MCF 10A (cell line): ENCODE measurements at regions not wholly inside any gene's neighbourhood (a gene's known extent, or its start where the extent isn't known, plus 50 kb on each side); places are given as distances from the start of the nearest gene placed in this dataset.
A peak's percentile ranks its signal among the peaks of the same experiment; 100 is the strongest.
"Not testable (repeated sequence)": the region's sequence is repeated elsewhere in the genome, so short reads cannot be mapped to it uniquely, and the experiment has no call there.

Source experiments
- BruUV-seq: library from RNA; stranded (reverse); fragments of 400-500 nt; replicated peaks from 2 replicates; lab custom pipeline; 2021; lab: Mats Ljungman, UMichigan
- CTCF ChIA-PET: fragments of 300-600 bp; sonication (Branson Sonifier 250); formaldehyde crosslinking; extraction: SDS; loops from one replicate; lab custom pipeline; 2021; ENCODE audit warnings: antibody characterized with exemption, inconsistent platforms; lab: Yijun Ruan, JAX
- POLR2A ChIA-PET: fragments of 300-600, 350-650 bp; sonication (Branson Sonifier 250); formaldehyde crosslinking; extraction: SDS; loops from one replicate; lab custom pipeline; 2020; ENCODE audit warnings: antibody characterized with exemption, inconsistent platforms; lab: Yijun Ruan, JAX
- DNase-seq: peaks from one replicate; pipeline ENCODE4 v3.0.0-alpha.2; 2018; ENCODE audit not compliant: unreplicated experiment
- H3K27ac Mint-ChIP-seq: one replicate; pipeline ENCODE4 v1.8.0; 2022; ENCODE audit warnings: mild to moderate bottlenecking, low read depth, mixed read lengths; ENCODE audit not compliant: unreplicated experiment
- H3K27me3 Mint-ChIP-seq: one replicate; pipeline ENCODE4 v1.8.0; 2022; ENCODE audit warnings: mixed read lengths; ENCODE audit not compliant: insufficient read depth, unreplicated experiment
- H3K36me3 Mint-ChIP-seq: one replicate; pipeline ENCODE4 v1.8.0; 2022; ENCODE audit warnings: mild to moderate bottlenecking, moderate library complexity, mixed read lengths; ENCODE audit not compliant: insufficient read depth, unreplicated experiment
- H3K4me1 Mint-ChIP-seq: one replicate; pipeline ENCODE4 v1.8.0; 2022; ENCODE audit warnings: mixed read lengths; ENCODE audit not compliant: insufficient read depth, unreplicated experiment
- H3K4me3 Mint-ChIP-seq: one replicate; pipeline ENCODE4 v1.8.0; 2022; ENCODE audit warnings: mild to moderate bottlenecking, moderate library complexity, mixed read lengths; ENCODE audit not compliant: unreplicated experiment
- H3K9me3 Mint-ChIP-seq: one replicate; pipeline ENCODE4 v1.8.0; 2022; ENCODE audit warnings: mixed read lengths; ENCODE audit not compliant: unreplicated experiment
- intact Hi-C: fragments of 100-400 bp; cut with micrococcal nuclease; formaldehyde crosslinking; loops from 2 replicates; pipeline ENCODE4 v1.14.1; 2022
- TF ChIP-seq, protein P1 (sequence below): fragments of 200-600 bp; IDR thresholded peaks from one replicate; pipeline ENCODE4 v1.8.0; 2022; ENCODE audit warnings: antibody characterized with exemption, mild to moderate bottlenecking; ENCODE audit not compliant: unreplicated experiment

DNA sequence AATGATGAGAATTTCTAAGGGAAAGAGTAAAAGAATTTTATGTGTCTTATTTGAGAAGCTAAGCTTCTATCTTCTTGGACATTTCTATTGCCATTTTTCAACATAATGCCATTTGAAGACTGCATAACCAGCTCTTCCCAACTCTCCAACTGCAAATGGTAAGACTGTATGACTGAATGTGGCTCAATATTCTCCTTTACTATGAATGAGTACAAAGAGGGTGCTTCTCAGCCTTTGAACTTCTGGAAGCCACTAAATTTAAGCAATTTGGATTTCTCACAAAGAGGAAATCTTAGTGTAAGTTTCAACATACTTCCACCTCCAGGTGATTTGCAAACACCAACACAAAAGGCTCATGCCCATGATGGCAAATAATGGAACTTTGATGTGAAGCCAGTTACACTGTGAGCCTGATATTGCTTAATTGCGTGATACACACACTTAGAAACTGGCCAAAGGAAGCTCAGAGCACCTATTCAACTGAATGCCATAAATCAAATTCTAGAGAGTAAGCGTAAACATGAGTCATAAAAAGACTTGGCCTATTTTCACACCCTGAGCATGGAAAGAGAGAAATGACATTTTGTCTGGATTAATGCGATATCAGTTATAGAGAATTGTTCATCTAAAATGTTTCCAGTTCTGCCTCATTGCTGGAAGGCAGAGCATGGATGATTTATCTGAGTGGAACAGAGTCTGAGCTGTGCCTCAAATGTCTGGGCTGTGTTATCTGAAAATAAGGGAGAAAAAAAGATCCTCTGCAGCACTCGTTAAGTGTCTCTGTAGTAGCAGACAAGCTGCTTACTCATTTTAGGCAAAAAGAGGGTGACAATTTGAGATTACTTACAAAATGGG lies 145.3 kb downstream of the PLK2 start:
- Mint-ChIP-seq H3K9me3 (no peaks in the 10 kb centered on the region), H3K27ac (peak overlapping the region; percentile 66), H3K36me3 (no peaks in the 10 kb centered on the region), H3K27me3 (no peaks in the 10 kb centered on the region), H3K4me3 (no peak overlapping the region), H3K4me1 (peaks cover 12% of the 10 kb centered on the region)
- CTCF ChIA-PET = interaction anchor here (0.8 to 1.4 kb wide), 7 partner anchors 76 to 815 kb away, joined by 3 to 8 read pairs (median 3); partner anchors contain the start of gene PLK2
- no TSS peak for BruUV-seq
- intact Hi-C loops = loop anchor here (10.0 kb wide), 1 partner anchor 140 kb away; no protein-coding TSS in a partner anchor
- POLR2A ChIA-PET = interaction anchor here (0.5 to 2.6 kb wide), 25 partner anchors 12 to 499 kb away, joined by 3 to 16 read pairs (median 4); no protein-coding TSS in a partner anchor
- DNase-seq = peak; percentile 94
- TF ChIP-seq, protein P1, sequence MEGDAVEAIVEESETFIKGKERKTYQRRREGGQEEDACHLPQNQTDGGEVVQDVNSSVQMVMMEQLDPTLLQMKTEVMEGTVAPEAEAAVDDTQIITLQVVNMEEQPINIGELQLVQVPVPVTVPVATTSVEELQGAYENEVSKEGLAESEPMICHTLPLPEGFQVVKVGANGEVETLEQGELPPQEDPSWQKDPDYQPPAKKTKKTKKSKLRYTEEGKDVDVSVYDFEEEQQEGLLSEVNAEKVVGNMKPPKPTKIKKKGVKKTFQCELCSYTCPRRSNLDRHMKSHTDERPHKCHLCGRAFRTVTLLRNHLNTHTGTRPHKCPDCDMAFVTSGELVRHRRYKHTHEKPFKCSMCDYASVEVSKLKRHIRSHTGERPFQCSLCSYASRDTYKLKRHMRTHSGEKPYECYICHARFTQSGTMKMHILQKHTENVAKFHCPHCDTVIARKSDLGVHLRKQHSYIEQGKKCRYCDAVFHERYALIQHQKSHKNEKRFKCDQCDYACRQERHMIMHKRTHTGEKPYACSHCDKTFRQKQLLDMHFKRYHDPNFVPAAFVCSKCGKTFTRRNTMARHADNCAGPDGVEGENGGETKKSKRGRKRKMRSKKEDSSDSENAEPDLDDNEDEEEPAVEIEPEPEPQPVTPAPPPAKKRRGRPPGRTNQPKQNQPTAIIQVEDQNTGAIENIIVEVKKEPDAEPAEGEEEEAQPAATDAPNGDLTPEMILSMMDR = no peak

DNA sequence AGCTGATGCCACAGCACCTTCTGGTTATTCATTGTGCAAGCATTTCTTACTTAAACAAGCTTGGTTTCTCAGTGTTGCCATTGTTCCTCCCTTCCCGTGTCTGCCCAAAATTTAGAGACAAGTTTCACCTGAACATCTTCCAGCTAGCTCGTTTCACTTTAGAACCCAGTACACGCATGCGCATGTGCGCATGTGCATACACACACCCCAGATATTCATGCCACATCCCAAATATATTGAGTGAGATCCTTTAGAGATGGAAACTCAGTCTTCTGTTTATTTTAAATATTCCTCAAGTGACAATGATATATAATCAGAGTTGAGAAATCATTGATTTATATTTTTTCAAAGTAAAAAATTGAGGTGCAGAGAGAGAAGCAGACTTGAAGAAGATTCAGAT lies 147.6 kb downstream of the PLK2 start:
- POLR2A ChIA-PET = no interaction called here
- DNase-seq = no peak
- H3K36me3 Mint-ChIP-seq = no peaks in the 10 kb centered on the region
- H3K9me3 Mint-ChIP-seq = no peaks in the 10 kb centered on the region
- CTCF ChIA-PET = interaction anchor here (0.6 kb wide), 1 partner anchor 487 kb away, joined by 3 read pairs; no protein-coding TSS in a partner anchor
- H3K4me3 Mint-ChIP-seq = no peak overlapping the region
- intact Hi-C loops = loop anchor here (10.0 kb wide), 1 partner anchor 143 kb away; no protein-coding TSS in a partner anchor
- TF ChIP-seq, protein P1 = no peak
- H3K27me3 Mint-ChIP-seq = no peaks in the 10 kb centered on the region
- H3K27ac Mint-ChIP-seq = no peak overlapping the region
- H3K4me1 Mint-ChIP-seq = peaks cover 12% of the 10 kb centered on the region
- no TSS peak for BruUV-seq

DNA sequence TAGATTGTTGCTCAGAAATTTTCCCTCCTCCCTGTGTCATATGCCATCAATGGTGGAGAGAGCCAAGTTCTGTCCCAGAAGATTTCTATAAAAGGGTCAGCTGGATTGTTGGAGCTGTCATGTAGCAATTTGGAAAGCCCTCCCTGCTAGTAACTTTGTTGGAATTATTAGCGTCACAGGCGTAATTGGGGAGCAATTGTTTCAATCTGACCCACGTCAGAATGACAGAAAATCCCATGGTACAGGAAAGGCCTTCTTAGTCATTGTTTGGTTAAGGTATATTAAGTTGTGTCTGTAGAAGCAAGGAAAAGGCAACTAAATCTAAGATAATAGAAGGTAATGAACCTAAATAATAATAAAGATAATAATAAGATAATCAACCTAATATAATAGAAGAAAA lies 148.4 kb downstream of the PLK2 start:
- intact Hi-C loops = loop anchor here (10.0 kb wide), 1 partner anchor 143 kb away; no protein-coding TSS in a partner anchor
- Mint-ChIP-seq H3K27me3 (no peaks in the 10 kb centered on the region), H3K4me1 (peaks cover 12% of the 10 kb centered on the region), H3K9me3 (no peaks in the 10 kb centered on the region), H3K36me3 (no peaks in the 10 kb centered on the region), H3K27ac (no peak overlapping the region), H3K4me3 (no peak overlapping the region)
- BruUV-seq = no TSS peak
- CTCF ChIA-PET = no interaction called here
- POLR2A ChIA-PET = no interaction called here
- DNase-seq = no peak
- TF ChIP-seq, protein P1 = no peak

DNA sequence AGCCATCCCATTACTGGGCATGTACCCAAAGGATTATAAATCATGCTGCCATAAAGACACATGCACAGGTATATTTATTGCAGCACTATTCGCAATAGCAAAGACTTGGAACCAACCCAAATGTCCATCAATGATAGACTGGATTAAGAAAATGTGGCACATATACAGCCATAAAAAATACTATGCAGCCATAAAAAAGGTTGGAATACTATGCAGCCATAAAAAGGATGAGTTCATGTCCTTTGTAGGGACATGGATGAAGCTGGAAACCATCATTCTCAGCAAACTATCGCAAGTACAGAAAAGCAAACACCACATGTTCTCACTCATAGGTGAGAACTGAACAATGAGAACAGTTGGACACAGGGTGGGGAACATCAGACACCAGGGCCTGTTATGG lies 151.5 kb downstream of the PLK2 start:
- H3K27me3 Mint-ChIP-seq = not testable (repeated sequence)

More for the DNA sequence above, 151.5 kb downstream of the PLK2 start:
- POLR2A ChIA-PET, BruUV-seq, H3K9me3 Mint-ChIP-seq, H3K36me3 Mint-ChIP-seq, H3K4me1 Mint-ChIP-seq, intact Hi-C loops, CTCF ChIA-PET, DNase-seq, H3K4me3 Mint-ChIP-seq, H3K27ac Mint-ChIP-seq: not testable (repeated sequence)
